Sigmoid colon (tissue), 6 donors: ENCODE measurements at regions not wholly inside any gene's neighbourhood (a gene's known extent, or its start where the extent isn't known, plus 50 kb on each side); places are given as distances from the start of the nearest gene placed in this dataset.
"Not testable (repeated sequence)": the region's sequence is repeated elsewhere in the genome, so short reads cannot be mapped to it uniquely, and the experiment has no call there.

Source experiments
- DNase-seq: peaks from one replicate; pipeline ENCODE4 v3.0.0-alpha.2; 2019
- H3K27ac ChIP-seq, 4 donors: fragments of 200-600 bp; sonication (generic); one replicate each; pipeline ENCODE4 v1.5.1; 2016 to 2019; ENCODE audit warnings: mild to moderate bottlenecking in 1 of 4
- H3K27me3 ChIP-seq, 3 donors: fragments of 200-600 bp; sonication (generic); one replicate each; pipeline ENCODE4 v1.5.1; 2019; ENCODE audit warnings: mild to moderate bottlenecking in 1 of 3
- H3K36me3 ChIP-seq, 4 donors: fragments of 200-600 bp; sonication (generic); one replicate each; pipeline ENCODE4 v1.5.1; 2016 to 2019
- H3K4me1 ChIP-seq, 4 donors: fragments of 200-600 bp; sonication (generic); one replicate each; pipeline ENCODE4 v1.5.1; 2017 to 2019
- H3K4me3 ChIP-seq, 4 donors: fragments of 200-600 bp; sonication (generic); one replicate each; pipeline ENCODE4 v1.5.1; 2017 to 2019; ENCODE audit warnings: mild to moderate bottlenecking in 2 of 4, moderate library complexity in 1 of 4
- H3K9me3 ChIP-seq, 4 donors: fragments of 200-600 bp in 3 of 4; sonication (generic) in 3 of 4; one replicate each; pipeline versions ENCODE4 v1.5.1 to v1.6.1; 2013 to 2019
- CTCF ChIP-seq, 4 experiments: fragments of 450-650 bp in 3 of 4; fragments of 200-600 bp in 1 of 4; IDR thresholded peaks; one replicate each; pipeline ENCODE4 v1.5.1; 2016 to 2019; ENCODE audit warnings: antibody characterized with exemption in 4 of 4, mild to moderate bottlenecking in 3 of 4, moderate library complexity in 2 of 4
- EP300 ChIP-seq, 4 donors: sonication (generic); formaldehyde crosslinking; IDR thresholded peaks; one replicate each; pipeline ENCODE4 v1.6.1; 2017; ENCODE audit warnings: antibody characterized with exemption in 4 of 4
- POLR2A ChIP-seq, 2 donors: fragments of 450-650 bp; IDR thresholded peaks; one replicate each; pipeline ENCODE4 v1.6.1; 2016; ENCODE audit warnings: antibody characterized with exemption in 2 of 2, mild to moderate bottlenecking in 2 of 2, moderate library complexity in 2 of 2
- POLR2AphosphoS5 ChIP-seq, 4 donors: sonication (generic); formaldehyde crosslinking; IDR thresholded peaks; one replicate each; pipeline ENCODE4 v1.6.1; 2017; ENCODE audit warnings: antibody characterized with exemption in 4 of 4
- WGBS, 2 donors: extraction: QIAGEN DNeasy Blood & Tissue Kit; methylation state at CpG; one replicate each; pipeline ENCODE4 v1.1.7; 2013; 5-methylcytosine and 5-hydroxymethylcytosine counted together
- intact Hi-C: fragments of 100-400 bp; cut with DNase I; formaldehyde crosslinking; loops from one replicate; pipeline ENCODE4 v1.15.1; 2023
- donor health status: healthy with polysubstance abuse.
- donor health status: healthy.

GRCh38 chr16:54739381-54739780 lies 191.3 kb upstream of the IRX5 start:
- 86 to 87% methylated on average over 4 of the region's 4 CpGs for WGBS, 2 donors
- no peak for DNase-seq
- Histone ChIP-seq H3K9me3 (no peaks in the 10 kb centered on the region), H3K4me3 (no peak overlapping the region), H3K4me1 (no peaks in the 10 kb centered on the region), H3K36me3 (no peaks in the 10 kb centered on the region), H3K27me3 (no peaks in the 10 kb centered on the region), H3K27ac (no peak overlapping the region)
- TF ChIP-seq POLR2AphosphoS5 (IDR thresholded peaks at IDR 0.05) (no peak), EP300 (IDR thresholded peaks at IDR 0.05) (no peak), POLR2A (IDR thresholded peaks at IDR 0.05) (no peak), CTCF (IDR thresholded peaks at IDR 0.05) (no peak)
- intact Hi-C loops, result no loop called here

GRCh38 chr16:54734156-54734555 lies 196.5 kb upstream of the IRX5 start:
- DNase-seq, result no peak
- intact Hi-C loops, result no loop called here
- WGBS, 2 donors, result 56 to 74% methylated on average over 1 of the region's 1 CpG
- no peak for TF ChIP-seq EP300 (IDR thresholded peaks at IDR 0.05)
- TF ChIP-seq POLR2A (IDR thresholded peaks at IDR 0.05), result no peak
- TF ChIP-seq CTCF (IDR thresholded peaks at IDR 0.05), result no peak
- TF ChIP-seq POLR2AphosphoS5 (IDR thresholded peaks at IDR 0.05), result no peak
- no peaks in the 10 kb centered on the region for H3K27me3 ChIP-seq
- H3K4me3 ChIP-seq, result no peak overlapping the region
- no peaks in the 10 kb centered on the region for H3K4me1 ChIP-seq
- H3K9me3 ChIP-seq, result no peaks in the 10 kb centered on the region
- H3K36me3 ChIP-seq, result no peaks in the 10 kb centered on the region
- H3K27ac ChIP-seq, result no peak overlapping the region

- H3K4me1 ChIP-seq, intact Hi-C loops, DNase-seq, H3K36me3 ChIP-seq, H3K9me3 ChIP-seq, H3K27ac ChIP-seq, H3K27me3 ChIP-seq, H3K4me3 ChIP-seq: not testable (repeated sequence)
- 54 to 91% methylated on average over 1 of the region's 1 CpG for WGBS, 2 donors
These were observed 203.0 kb upstream of the IRX5 start for GRCh38 chr16:54727696-54728095.

- TF ChIP-seq EP300 (IDR thresholded peaks at IDR 0.05) (no peak), POLR2AphosphoS5 (IDR thresholded peaks at IDR 0.05) (no peak), POLR2A (IDR thresholded peaks at IDR 0.05) (no peak), CTCF (IDR thresholded peaks at IDR 0.05) (no peak)
- DNase-seq, result no peak
- Histone ChIP-seq H3K27me3 (no peaks in the 10 kb centered on the region), H3K27ac (no peak overlapping the region), H3K36me3 (no peaks in the 10 kb centered on the region), H3K4me1 (no peaks in the 10 kb centered on the region), H3K4me3 (no peak overlapping the region), H3K9me3 (peaks cover 0 to 3% (median 0%) of the 10 kb centered on the region in 4 donors)
- intact Hi-C loops, result no loop called here
- WGBS, 2 donors, result 80 to 81% methylated on average over 3 of the region's 3 CpGs
These were observed 206.2 kb upstream of the IRX5 start for GRCh38 chr16:54724346-54724925.

- Histone ChIP-seq H3K9me3 (no peaks in the 10 kb centered on the region), H3K27me3 (no peaks in the 10 kb centered on the region), H3K4me1 (no peaks in the 10 kb centered on the region), H3K4me3 (no peak overlapping the region), H3K36me3 (no peaks in the 10 kb centered on the region), H3K27ac (no peak overlapping the region)
- 30 to 51% methylated on average over 2 of the region's 2 CpGs for WGBS, 2 donors
- intact Hi-C loops, result no loop called here
- DNase-seq, result no peak
- TF ChIP-seq POLR2AphosphoS5 (IDR thresholded peaks at IDR 0.05) (no peak), CTCF (IDR thresholded peaks at IDR 0.05) (no peak), POLR2A (IDR thresholded peaks at IDR 0.05) (no peak), EP300 (IDR thresholded peaks at IDR 0.05) (no peak)
These were observed 208.4 kb upstream of the IRX5 start for GRCh38 chr16:54722210-54722676.
